HG03354 (cell line): ENCODE measurements at regions not wholly inside any gene's neighbourhood (a gene's known extent, or its start where the extent isn't known, plus 50 kb on each side); places are given as distances from the start of the nearest gene placed in this dataset.
"Not testable (repeated sequence)": the region's sequence is repeated elsewhere in the genome, so short reads cannot be mapped to it uniquely, and the experiment has no call there.

Experiments used
- ATAC-seq: cut with Tn5 transposase; IDR thresholded peaks from one replicate; pipeline ENCODE4 v1.9.1; 2021; ENCODE audit warnings: mild to moderate bottlenecking; ENCODE audit not compliant: unreplicated experiment, poor library complexity, severe bottlenecking

GRCh38 chr3:137293086-137293485 is 335.3 kb downstream of the IL20RB start:
- ATAC-seq, result no peak

GRCh38 chr3:137294139-137294538 is 336.4 kb downstream of the IL20RB start:
- ATAC-seq, result no peak

GRCh38 chr3:137294839-137295238 is 337.1 kb downstream of the IL20RB start:
- ATAC-seq, result no peak

GRCh38 chr3:137295336-137295735 is 337.6 kb downstream of the IL20RB start:
- ATAC-seq, result no peak

GRCh38 chr3:137296116-137296515 is 338.3 kb downstream of the IL20RB start:
- ATAC-seq, result no peak

- no peak for ATAC-seq
These were observed 340.0 kb downstream of the IL20RB start for GRCh38 chr3:137297770-137298169.

GRCh38 chr3:137300703-137301102 is 342.9 kb downstream of the IL20RB start:
- ATAC-seq, result no peak

GRCh38 chr3:137304313-137305056 is 346.7 kb downstream of the IL20RB start:
- ATAC-seq, result no peak

- no peak for ATAC-seq
These were observed 366.3 kb downstream of the IL20RB start for GRCh38 chr3:137324114-137324513.

- ATAC-seq, result peak; percentile 70
These were observed 367.4 kb downstream of the IL20RB start for GRCh38 chr3:137325170-137325569.

- ATAC-seq, result no peak
These were observed 368.2 kb downstream of the IL20RB start for GRCh38 chr3:137325934-137326333.

GRCh38 chr3:137329594-137329993 is 371.8 kb downstream of the IL20RB start:
- no peak for ATAC-seq

- ATAC-seq, result no peak
These were observed 372.5 kb downstream of the IL20RB start for GRCh38 chr3:137330246-137330645.

GRCh38 chr3:137332297-137332696 is 374.5 kb downstream of the IL20RB start:
- ATAC-seq, result no peak

- no peak for ATAC-seq
These were observed 377.7 kb downstream of the IL20RB start for GRCh38 chr3:137335478-137335877.

- ATAC-seq, result not testable (repeated sequence)
These were observed 380.6 kb downstream of the IL20RB start for GRCh38 chr3:137338400-137338799.

- no peak for ATAC-seq
These were observed 385.5 kb downstream of the IL20RB start for GRCh38 chr3:137343283-137343682.

GRCh38 chr3:137347132-137347531 is 389.3 kb downstream of the IL20RB start:
- ATAC-seq, result peak; percentile 44

- no peak for ATAC-seq
These were observed 390.1 kb downstream of the IL20RB start for GRCh38 chr3:137347817-137348368.

- ATAC-seq, result no peak
These were observed 391.2 kb downstream of the IL20RB start for GRCh38 chr3:137348936-137349335.

- ATAC-seq, result peak; percentile 51
These were observed 392.0 kb downstream of the IL20RB start for GRCh38 chr3:137349557-137350348.
